Posterior vena cava (tissue), 2 donors: ENCODE measurements at regions not wholly inside any gene's neighbourhood (a gene's known extent, or its start where the extent isn't known, plus 50 kb on each side); places are given as distances from the start of the nearest gene placed in this dataset.

Experiments used
- DNase-seq: peaks from one replicate; pipeline ENCODE4 v3.0.0-alpha.2; 2020; ENCODE audit warnings: low spot score
- intact Hi-C, 2 donors: fragments of 100-400 bp; cut with DNase I; formaldehyde crosslinking; loops; one replicate each; pipeline versions ENCODE4 v1.14.1 to v1.14.2; 2022 to 2023
- donor health status: DM: yes; HTN: yes; CAD: no.
- donor health status: DM: yes; HTN: yes; CAD: no.

DNA sequence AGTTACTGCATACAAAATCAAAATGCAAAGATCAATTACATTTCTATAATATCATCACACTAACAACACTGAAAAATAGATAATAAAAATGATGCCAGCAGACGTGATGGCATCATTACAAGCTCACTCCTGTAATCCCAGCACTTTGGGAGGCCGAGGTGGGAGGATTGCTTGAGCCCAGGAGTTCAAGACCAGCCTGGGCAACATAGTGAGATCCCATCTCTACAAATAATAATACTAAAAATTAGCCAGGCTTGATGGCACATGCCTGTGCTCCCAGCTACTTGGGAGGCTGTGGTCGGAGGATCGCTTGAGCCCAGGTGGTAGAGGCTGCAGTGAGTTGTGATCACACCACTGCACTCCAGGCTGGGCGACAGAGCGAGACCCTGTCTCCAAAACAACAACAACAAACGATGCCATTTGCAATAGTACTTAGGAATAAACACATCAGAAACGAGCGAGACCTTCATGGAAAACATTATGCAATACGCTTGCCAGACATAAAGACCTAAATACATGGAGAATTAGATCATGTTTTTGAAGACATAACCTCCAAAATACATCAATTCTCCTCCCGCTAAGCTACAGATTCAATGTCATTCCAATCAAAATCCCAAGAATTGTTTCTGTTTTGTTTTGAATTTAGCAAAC is 86.6 kb upstream of the ERRFI1 start:
- DNase-seq, result no peak
- intact Hi-C loops, result no loop called here

- intact Hi-C loops, result no loop called here
- DNase-seq, result no peak
Measured at GRCh38 chr1:8111560-8111959, 85.5 kb upstream of the ERRFI1 start.

- no peak for DNase-seq
- intact Hi-C loops, result no loop called here
Measured at GRCh38 chr1:8109216-8109615, 83.1 kb upstream of the ERRFI1 start.

DNA sequence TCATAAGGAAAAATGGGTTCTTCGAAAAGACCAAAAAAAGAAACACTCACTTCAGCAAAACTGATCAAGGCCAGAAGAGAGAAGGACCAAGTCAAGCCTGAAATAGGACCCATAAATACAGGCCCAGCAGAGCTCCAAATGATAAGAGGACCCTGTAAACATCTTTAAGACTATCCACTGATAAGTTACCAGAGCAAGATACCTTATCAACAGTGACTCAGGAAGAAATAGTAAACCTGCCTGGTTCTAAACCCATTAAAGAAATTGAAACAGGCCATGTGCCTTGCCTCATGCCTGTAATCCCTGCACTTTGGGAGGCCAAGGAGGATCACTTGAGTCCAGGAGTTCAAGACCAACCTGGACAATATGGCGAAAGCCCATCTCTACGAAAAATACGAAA is 81.8 kb upstream of the ERRFI1 start:
- intact Hi-C loops, result no loop called here
- no peak for DNase-seq

DNA sequence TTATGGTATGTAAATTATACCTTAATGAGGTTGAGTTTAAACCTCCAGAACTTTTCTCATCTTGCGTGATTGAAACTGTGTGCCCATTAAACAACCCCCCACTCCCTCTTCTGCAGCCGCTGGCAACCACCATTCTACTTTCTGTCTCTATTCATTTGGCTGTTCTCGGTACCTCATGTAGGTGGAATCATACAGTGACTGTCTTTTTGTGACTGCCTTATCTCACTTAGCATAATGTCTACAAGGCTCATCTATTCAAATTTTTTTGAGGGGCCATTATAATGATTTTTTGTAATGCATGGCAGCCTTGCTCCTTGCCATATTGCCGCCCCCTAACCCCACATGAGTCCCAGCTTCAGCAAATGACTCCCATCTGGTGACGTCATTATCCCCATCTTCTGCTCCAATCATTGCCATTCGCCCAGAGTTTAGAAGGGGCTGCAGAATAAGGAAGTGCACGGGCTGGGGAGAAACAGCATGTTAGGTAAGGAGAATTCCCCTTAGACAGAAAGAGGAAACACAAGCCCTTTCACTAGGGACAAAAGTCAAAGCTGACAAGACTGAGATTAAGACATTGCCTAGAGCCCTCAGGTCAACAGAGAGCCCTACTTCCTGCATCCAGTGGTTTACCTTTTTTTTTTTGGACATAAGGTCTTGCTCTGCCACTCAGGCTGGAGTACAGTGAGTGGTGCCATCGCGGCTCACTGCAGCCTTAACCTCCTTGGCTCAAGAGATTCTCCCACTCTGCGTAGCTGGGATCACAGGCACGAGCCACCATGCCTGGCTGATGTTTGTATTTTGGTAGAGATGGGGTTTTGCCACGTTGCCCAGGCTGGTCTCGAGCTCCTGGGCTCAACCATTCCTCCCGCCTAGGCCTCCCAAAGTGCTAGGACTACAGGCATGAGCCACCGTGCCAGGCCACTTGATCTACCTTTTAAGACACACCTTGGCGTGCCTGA is 78.4 kb upstream of the ERRFI1 start:
- no peak for DNase-seq
- intact Hi-C loops, result no loop called here

DNA sequence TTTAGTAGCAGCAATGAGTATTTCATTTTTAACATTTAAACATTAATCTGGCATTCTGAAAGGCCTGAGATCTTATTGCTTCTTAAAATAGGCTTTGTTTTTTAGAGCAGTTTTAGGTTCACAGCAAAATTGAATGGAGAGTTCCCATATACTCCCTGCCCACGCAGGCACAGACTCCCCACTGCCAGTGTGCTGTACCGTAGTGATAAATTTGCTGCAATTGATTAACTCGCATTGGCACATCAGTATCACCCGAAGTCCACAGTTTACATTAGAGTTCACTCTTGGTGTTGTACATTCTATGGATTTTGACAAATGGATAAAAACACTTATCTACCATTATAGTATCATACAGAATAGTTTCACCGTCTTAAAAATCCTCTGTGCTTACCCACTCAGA is 71.8 kb upstream of the ERRFI1 start:
- no peak for DNase-seq
- intact Hi-C loops, result no loop called here

- intact Hi-C loops, result no loop called here
- DNase-seq, result no peak
Measured at GRCh38 chr1:8097077-8097799, 71.1 kb upstream of the ERRFI1 start.

GRCh38 chr1:8096105-8097011 is 70.2 kb upstream of the ERRFI1 start:
- DNase-seq, result no peak
- intact Hi-C loops, result no loop called here

DNA sequence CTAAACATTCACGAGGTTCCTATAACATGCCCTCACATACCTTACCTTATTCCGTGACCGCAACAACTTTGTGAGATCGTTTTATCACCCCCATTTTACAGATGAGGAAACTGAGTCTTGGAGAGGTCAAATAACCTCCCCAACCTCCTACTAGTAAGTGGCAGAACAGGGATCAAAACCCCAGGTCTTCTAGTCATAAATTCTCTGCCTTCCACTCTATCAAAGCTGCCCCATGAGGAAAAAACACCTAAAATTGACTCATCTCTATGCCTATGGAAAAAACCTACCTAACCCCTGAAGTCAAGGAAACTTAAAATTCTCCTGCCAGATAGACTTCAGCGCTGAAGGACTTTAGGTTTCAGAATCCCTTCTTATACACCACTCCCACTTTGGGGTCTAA is 69.5 kb upstream of the ERRFI1 start:
- intact Hi-C loops, result no loop called here
- DNase-seq, result no peak

GRCh38 chr1:8094481-8095241 is 68.6 kb upstream of the ERRFI1 start:
- no peak for DNase-seq
- intact Hi-C loops, result loop anchor here in 1 of 2 donors (5.0 kb wide), 1 partner anchor 33 kb away; no protein-coding TSS in a partner anchor

DNA sequence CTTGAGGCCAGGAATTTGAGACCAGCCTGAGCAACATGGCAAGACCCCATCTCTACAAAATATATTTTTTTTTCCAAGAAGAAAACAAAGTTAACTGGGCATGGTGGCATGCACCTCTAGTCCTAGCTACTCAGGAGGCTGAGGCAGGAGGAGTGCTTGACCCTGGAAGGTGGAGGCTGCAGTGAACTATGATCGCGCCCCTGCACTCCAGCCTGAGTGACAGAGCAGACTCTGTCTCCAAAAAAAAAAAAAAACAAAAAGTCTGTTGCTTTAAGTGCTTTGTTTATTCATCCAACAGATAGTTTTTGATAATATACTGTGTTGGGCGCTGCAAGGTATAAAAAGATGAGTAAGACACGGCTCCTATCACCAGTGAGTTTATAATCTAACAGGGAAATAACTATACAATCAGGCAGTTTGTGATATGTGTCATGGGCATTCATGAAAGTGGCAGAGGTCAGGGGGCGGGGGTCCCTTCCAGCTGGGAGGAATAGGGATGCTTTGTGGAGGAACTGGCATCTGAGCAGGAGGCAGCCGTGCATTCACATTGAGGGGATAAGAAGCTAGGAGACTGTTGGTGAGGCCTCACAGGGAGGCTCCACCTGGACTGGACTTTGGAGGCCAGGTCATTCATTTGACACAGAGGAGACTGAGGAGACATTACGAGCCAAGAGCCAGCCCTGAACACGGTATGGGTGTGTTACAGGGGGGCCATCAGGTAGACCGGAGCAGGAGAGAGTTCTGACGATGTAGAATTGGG is 67.3 kb upstream of the ERRFI1 start:
- no peak for DNase-seq
- intact Hi-C loops, result loop anchor here in 1 of 2 donors (5.0 kb wide), 1 partner anchor 34 kb away; no protein-coding TSS in a partner anchor

- DNase-seq, result no peak
- intact Hi-C loops, result loop anchor here in 1 of 2 donors (5.0 kb wide), 1 partner anchor 35 kb away; no protein-coding TSS in a partner anchor
Measured at GRCh38 chr1:8092657-8093056, 66.5 kb upstream of the ERRFI1 start.

- DNase-seq, result no peak
- intact Hi-C loops, result loop anchor here in 1 of 2 donors (5.0 kb wide), 1 partner anchor 36 kb away; no protein-coding TSS in a partner anchor
Measured at GRCh38 chr1:8091691-8092090, 65.6 kb upstream of the ERRFI1 start.

- intact Hi-C loops, result loop anchor here in 1 of 2 donors (5.0 kb wide), 1 partner anchor 37 kb away; no protein-coding TSS in a partner anchor
- DNase-seq, result no peak
Measured at GRCh38 chr1:8090241-8090702, 64.2 kb upstream of the ERRFI1 start.

DNA sequence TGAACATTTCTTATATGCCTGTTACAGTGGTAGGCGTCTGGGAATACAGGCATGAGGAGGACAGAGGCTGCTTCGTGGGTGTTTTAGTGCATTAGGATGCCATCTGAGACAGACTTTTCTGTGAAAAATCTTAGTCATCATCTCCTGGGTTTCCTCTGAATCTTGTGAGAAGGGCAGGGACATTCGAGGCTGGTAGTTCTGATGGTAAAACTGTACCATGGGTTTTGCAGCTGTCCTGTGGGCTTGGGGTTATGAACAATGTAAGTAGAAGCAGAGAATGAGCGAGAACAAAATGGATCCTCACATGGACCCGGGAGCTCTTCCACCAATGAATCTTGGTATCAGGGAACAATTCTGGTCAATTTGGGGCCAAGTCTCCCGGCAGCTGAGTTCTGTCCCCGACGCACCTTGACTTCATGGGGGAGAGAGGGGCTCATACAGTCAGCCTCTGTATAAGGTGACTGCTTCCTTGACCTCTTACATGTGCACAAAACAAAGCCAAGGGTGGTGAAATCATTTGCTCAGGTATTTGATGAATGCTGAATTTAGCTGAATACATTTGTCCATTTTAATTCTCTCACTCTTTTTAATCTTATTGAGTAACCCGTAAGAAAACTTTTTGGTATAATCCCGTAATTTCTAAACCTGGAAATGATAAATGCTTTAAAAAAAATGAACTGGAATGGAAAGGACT is 63.6 kb upstream of the ERRFI1 start:
- intact Hi-C loops, result loop anchor here in 1 of 2 donors (5.0 kb wide), 1 partner anchor 38 kb away; no protein-coding TSS in a partner anchor
- no peak for DNase-seq

GRCh38 chr1:8086055-8086454 is 59.9 kb upstream of the ERRFI1 start:
- no peak for DNase-seq
- intact Hi-C loops, result no loop called here

DNA sequence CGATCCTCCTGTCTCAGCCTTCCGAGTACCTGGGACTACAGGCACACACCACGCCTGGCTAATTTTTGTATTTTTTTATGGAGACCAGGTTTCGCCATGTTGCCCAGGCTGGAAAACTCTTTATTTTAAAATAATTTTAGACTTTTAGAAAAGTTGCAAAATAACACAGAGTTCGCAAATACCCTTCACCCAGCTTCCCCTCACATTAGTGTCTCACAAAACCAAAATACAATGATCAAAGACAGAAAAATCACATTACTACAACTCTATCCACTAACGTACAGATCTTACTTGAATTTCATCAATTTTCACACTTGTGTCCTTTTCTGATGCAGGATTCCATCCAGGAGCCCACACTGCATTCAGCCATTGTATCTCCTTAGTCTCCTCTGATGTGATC is 58.8 kb upstream of the ERRFI1 start:
- intact Hi-C loops, result no loop called here
- no peak for DNase-seq
